Esophagus muscularis mucosa (tissue), 4 donors: ENCODE measurements at regions not wholly inside any gene's neighbourhood (a gene's known extent, or its start where the extent isn't known, plus 50 kb on each side); places are given as distances from the start of the nearest gene placed in this dataset.

ENCODE experiments used
- DNase-seq: peaks from one replicate; pipeline ENCODE4 v3.0.0-alpha.2; 2017; ENCODE audit errors: extremely low spot score
- H3K27ac ChIP-seq, 4 donors: fragments of 200-600 bp; sonication (generic); replicated peaks in 1 of 4; 1 replicate in 3 of 4; 2 replicates in 1 of 4; pipeline ENCODE4 v1.5.1; 2016 to 2019; ENCODE audit warnings: mild to moderate bottlenecking in 1 of 4
- H3K27me3 ChIP-seq, 4 donors: fragments of 200-600 bp; sonication (generic); one replicate each; pipeline versions ENCODE4 v1.5.1 to v1.6.0; 2016 to 2019
- H3K36me3 ChIP-seq, 4 donors: fragments of 200-600 bp; sonication (generic); one replicate each; pipeline ENCODE4 v1.5.1; 2016 to 2019
- H3K4me1 ChIP-seq, 4 donors: fragments of 200-600 bp; sonication (generic); one replicate each; pipeline ENCODE4 v1.5.1; 2016 to 2019
- H3K4me3 ChIP-seq, 4 donors: fragments of 200-600 bp; sonication (generic); 1 replicate in 2 of 4; 2 replicates in 2 of 4; pipeline ENCODE4 v1.5.1; 2016 to 2019; ENCODE audit warnings: mild to moderate bottlenecking in 4 of 4, moderate library complexity in 1 of 4
- H3K9me3 ChIP-seq, 4 donors: fragments of 200-600 bp; sonication (generic); 1 replicate in 3 of 4; 2 replicates in 1 of 4; pipeline ENCODE4 v1.5.1; 2016 to 2019
- CTCF ChIP-seq, 3 experiments: fragments of 200-600 bp in 2 of 3; fragments of 450-650 bp in 1 of 3; sonication (generic) in 2 of 3; IDR thresholded peaks; one replicate each; pipeline ENCODE4 v1.5.1; 2017 to 2019; ENCODE audit warnings: antibody characterized with exemption in 3 of 3, mild to moderate bottlenecking in 2 of 3, moderate library complexity in 1 of 3
- EP300 ChIP-seq: sonication (generic); formaldehyde crosslinking; IDR thresholded peaks from one replicate; pipeline ENCODE4 v1.6.1; 2017; ENCODE audit warnings: antibody characterized with exemption
- POLR2A ChIP-seq: fragments of 450-650 bp; IDR thresholded peaks from one replicate; pipeline ENCODE4 v1.6.1; 2017; ENCODE audit warnings: antibody characterized with exemption, moderate library complexity, mild to moderate bottlenecking, low read depth
- POLR2AphosphoS5 ChIP-seq, 2 donors: sonication (generic); formaldehyde crosslinking; IDR thresholded peaks; one replicate each; pipeline ENCODE4 v1.6.1; 2017; ENCODE audit warnings: antibody characterized with exemption in 2 of 2
- WGBS: methylation state at CpG from one replicate; pipeline ENCODE4 v1.1.5; 2018; 5-methylcytosine and 5-hydroxymethylcytosine counted together
- intact Hi-C: fragments of 100-400 bp; cut with DNase I; formaldehyde crosslinking; loops from one replicate; pipeline ENCODE4 v1.15.1; 2023

DNA sequence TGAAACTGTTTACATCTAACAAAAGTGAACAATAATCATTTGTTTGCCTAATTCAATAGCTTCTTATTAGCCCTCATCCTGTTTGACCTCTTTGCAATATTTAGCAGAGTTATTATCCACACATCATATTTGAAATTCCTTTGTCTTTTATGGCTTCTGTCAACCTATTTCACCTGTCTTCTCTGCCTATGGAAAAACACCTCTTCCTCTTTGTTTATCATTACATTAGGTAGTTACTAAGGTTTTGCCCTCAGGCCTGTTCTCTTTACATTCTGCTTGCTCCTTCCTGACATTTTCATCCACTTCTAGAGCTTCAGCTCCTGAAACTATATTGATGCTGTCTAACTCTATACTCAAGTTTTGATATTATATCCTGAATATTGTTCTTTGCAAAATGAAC lies 183.0 kb downstream of the SUCNR1 start:
- no peak for TF ChIP-seq POLR2A
- no peak for TF ChIP-seq EP300
- TF ChIP-seq POLR2AphosphoS5 (IDR thresholded peaks at IDR 0.05), result no peak
- TF ChIP-seq CTCF (IDR thresholded peaks at IDR 0.05), result no peak
- intact Hi-C loops, result no loop called here
- Histone ChIP-seq H3K27me3 (no peaks in the 10 kb centered on the region), H3K27ac (no peak overlapping the region), H3K4me1 (peaks cover 0 to 28% (median 15%) of the 10 kb centered on the region in 4 donors), H3K36me3 (no peaks in the 10 kb centered on the region), H3K4me3 (no peak overlapping the region), H3K9me3 (no peaks in the 10 kb centered on the region)
- DNase-seq, result no peak

DNA sequence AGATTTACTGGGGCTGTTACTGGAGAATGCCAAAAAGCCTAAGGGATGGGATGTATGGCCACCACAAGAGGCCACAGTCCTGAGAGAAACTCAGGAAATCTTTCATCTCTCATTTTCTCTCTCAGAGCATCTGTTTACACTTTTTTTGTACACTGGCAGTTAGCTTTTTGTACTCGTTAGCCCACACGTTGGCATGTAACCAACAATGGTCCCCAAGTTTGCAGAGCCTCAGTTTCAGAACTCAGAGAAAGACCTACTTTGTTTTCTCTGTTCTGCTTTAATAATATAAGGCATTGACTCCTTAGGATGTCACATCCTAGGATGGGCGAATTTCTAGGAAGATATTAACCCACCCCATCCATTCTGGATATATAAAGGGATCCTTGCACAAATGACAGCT lies 183.5 kb downstream of the SUCNR1 start:
- Histone ChIP-seq H3K4me1 (peaks cover 0 to 26% (median 14%) of the 10 kb centered on the region in 4 donors), H3K36me3 (no peaks in the 10 kb centered on the region), H3K27ac (no peak overlapping the region), H3K27me3 (no peaks in the 10 kb centered on the region), H3K9me3 (no peaks in the 10 kb centered on the region), H3K4me3 (no peak overlapping the region)
- intact Hi-C loops, result no loop called here
- TF ChIP-seq EP300 (no peak), CTCF (IDR thresholded peaks at IDR 0.05) (no peak)
- no peak for DNase-seq
- WGBS, result 85% methylated on average over 3 of the region's 3 CpGs

DNA sequence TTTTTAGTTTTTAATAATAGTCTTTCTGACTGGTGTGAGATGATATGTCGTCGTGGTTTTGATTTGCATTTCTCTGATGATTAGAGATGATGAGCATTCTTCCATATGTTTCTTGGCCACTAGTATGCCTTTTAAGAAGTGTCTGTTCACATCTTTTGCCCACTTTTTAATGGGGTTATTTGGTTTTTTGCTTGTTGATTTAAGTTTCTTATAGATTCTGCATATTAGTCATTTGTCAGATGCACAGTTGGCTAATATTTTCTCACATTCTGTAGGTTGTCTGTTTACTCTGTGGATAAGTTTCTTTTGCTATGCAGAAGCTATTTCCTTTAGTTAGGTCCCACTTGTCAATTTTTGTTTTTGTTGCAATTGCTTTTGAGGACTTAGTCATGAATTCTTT lies 185.4 kb downstream of the SUCNR1 start:
- Histone ChIP-seq H3K27me3 (no peaks in the 10 kb centered on the region), H3K9me3 (no peaks in the 10 kb centered on the region), H3K4me1 (peaks cover 0 to 17% (median 12%) of the 10 kb centered on the region in 4 donors), H3K4me3 (no peak overlapping the region), H3K36me3 (no peaks in the 10 kb centered on the region), H3K27ac (no peak overlapping the region)
- intact Hi-C loops, result no loop called here
- 67% methylated on average over 2 of the region's 2 CpGs for WGBS
- TF ChIP-seq POLR2A, result no peak
- no peak for TF ChIP-seq CTCF (IDR thresholded peaks at IDR 0.05)
- no peak for TF ChIP-seq POLR2AphosphoS5 (IDR thresholded peaks at IDR 0.05)
- TF ChIP-seq EP300, result no peak
- no peak for DNase-seq

GRCh38 chr3:152060701-152061100 lies 187.3 kb downstream of the SUCNR1 start:
- no peaks in the 10 kb centered on the region for H3K27me3 ChIP-seq
- DNase-seq, result no peak
- TF ChIP-seq CTCF (IDR thresholded peaks at IDR 0.05) (no peak), POLR2AphosphoS5 (IDR thresholded peaks at IDR 0.05) (no peak), POLR2A (no peak), EP300 (no peak)
- WGBS, result 42% methylated on average over 1 of the region's 1 CpG
- peak overlapping the region in 3 of 4 donors; percentile 1 to 32 (median 30) for H3K27ac ChIP-seq
- no peaks in the 10 kb centered on the region for H3K9me3 ChIP-seq
- no peak overlapping the region for H3K4me3 ChIP-seq
- intact Hi-C loops, result no loop called here
- peaks cover 0 to 17% (median 12%) of the 10 kb centered on the region in 4 donors for H3K4me1 ChIP-seq
- H3K36me3 ChIP-seq, result no peaks in the 10 kb centered on the region

GRCh38 chr3:152061296-152061695 lies 187.9 kb downstream of the SUCNR1 start:
- TF ChIP-seq CTCF (IDR thresholded peaks at IDR 0.05), result no peak
- TF ChIP-seq POLR2AphosphoS5 (IDR thresholded peaks at IDR 0.05), result no peak
- no peak for TF ChIP-seq POLR2A
- no peak for TF ChIP-seq EP300
- WGBS, result 69% methylated on average over 1 of the region's 1 CpG
- H3K9me3 ChIP-seq, result no peaks in the 10 kb centered on the region
- intact Hi-C loops, result no loop called here
- no peak for DNase-seq
- peak overlapping the region in 2 of 4 donors; percentile 1 to 30 for H3K27ac ChIP-seq
- H3K27me3 ChIP-seq, result no peaks in the 10 kb centered on the region
- peaks cover 0 to 17% (median 12%) of the 10 kb centered on the region in 4 donors for H3K4me1 ChIP-seq
- H3K36me3 ChIP-seq, result no peaks in the 10 kb centered on the region
- H3K4me3 ChIP-seq, result no peak overlapping the region
